CD4-positive, alpha-beta T cell treated with Interferon gamma for 1 hour (primary cell): ENCODE measurements at regions not wholly inside any gene's neighbourhood (a gene's known extent, or its start where the extent isn't known, plus 50 kb on each side); places are given as distances from the start of the nearest gene placed in this dataset.

Experiments
- DNase-seq: peaks from one replicate; pipeline ENCODE4 v3.0.0-alpha.2; 2020

DNA sequence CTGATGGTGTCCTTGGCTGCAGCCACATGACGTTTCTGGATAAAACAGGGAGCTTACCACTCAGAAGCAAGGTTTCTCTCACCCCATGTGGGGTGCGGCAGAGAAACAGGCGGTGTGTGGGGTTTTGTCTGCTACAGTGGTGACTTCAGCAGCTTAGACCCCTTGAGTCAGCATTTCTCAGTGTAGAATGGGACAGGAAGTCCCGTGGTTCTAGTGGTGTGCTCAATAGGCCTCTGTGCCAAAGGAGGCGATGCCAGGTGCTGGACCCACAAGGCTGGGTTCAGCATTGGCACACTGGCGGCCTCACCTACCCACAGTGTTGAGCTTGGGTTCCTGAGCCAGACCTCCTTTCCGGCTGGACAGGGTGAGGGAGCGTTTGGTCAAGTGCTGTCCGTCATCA is 125.2 kb upstream of the SMIM23 start:
- DNase-seq = no peak

DNA sequence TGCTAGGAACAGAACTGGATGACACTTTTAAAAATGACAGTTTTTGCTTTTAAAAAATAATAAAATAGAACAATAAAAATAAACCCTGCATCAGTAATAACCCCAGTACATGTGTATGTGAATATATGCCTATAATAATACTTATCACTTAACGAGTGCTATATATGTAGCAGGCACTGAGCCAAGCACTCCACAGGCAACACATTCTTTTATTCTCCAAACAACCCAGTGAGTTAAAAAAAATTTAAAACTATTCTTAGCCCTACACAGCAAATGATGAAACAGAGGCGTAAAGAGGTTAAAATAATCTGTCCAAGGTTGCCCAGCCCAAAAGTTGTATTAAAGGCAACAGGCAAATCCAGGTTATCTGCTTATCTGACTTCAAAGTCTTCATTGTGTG is 124.5 kb upstream of the SMIM23 start:
- no peak for DNase-seq

DNA sequence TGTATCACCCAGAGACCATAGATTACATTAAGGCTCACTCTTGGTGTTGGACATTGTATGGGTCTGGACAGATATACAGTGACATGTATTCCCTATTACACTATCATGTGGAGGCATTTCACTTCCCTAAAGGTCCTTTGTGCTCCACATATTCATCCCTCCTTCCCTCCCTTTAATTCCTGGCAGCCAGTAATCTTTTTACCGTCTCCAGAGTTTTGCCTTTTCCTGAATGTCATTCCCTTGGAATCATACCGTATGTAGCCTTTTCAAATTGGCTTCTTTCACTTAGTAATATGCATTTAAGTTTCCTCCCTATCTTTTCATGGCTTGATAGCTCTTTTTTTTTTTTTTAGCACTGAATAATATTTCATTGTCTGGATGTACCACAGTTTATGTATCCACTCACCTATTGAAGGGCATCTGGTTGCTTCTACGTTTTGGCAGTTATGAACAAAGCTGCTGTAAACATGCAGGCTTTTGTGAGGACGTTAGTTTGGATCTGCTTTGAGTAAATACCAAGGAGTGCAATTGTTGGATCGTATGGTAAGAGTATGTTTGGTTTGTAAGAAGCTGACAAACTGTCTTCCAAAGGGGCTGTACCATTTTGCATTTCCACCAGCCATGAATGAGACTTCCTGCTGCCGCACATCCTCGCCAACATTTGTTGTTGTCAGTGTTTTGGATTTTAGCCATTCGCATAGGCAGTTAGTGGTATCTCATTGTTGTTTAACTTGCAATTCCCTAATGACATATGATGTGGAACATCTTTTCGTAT is 122.1 kb upstream of the SMIM23 start:
- no peak for DNase-seq

DNA sequence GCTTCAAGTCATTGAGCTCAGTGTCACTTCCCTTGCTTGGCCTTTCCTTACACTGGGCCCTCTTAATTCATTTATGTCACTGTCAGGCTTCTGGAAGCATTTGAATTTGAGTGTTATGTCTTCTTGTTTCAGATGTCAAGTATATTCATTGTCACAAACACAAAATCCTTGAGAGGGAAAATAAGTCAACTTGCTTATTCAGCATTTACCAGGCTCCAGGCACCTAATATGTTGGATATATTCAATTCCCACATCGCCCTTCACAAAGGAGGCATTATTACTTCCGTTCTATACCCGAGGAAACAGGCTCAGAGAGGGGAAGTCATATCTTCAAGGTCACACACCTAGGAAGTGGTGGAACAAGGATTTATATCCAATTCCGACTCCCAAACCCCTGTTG is 121.1 kb upstream of the SMIM23 start:
- DNase-seq = no peak

DNA sequence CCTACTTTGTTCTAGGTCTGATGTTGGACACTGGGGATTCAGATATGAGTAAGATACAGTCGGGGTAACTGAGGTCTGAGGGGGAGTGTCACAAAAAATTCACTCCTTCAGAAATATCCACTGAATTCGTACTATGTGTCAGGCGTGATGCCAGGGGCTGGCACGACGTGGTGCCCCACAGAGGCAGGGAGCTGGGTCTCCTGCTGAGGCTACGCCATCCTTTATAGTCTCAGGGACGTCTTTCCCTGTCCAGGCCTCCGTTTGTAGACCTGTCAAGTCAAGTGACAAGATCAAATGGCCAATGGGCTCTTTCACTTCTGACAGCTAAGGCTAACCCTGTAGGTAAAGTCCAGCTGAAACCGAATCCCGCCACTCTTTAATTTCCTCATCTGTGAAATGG is 118.8 kb upstream of the SMIM23 start:
- no peak for DNase-seq

DNA sequence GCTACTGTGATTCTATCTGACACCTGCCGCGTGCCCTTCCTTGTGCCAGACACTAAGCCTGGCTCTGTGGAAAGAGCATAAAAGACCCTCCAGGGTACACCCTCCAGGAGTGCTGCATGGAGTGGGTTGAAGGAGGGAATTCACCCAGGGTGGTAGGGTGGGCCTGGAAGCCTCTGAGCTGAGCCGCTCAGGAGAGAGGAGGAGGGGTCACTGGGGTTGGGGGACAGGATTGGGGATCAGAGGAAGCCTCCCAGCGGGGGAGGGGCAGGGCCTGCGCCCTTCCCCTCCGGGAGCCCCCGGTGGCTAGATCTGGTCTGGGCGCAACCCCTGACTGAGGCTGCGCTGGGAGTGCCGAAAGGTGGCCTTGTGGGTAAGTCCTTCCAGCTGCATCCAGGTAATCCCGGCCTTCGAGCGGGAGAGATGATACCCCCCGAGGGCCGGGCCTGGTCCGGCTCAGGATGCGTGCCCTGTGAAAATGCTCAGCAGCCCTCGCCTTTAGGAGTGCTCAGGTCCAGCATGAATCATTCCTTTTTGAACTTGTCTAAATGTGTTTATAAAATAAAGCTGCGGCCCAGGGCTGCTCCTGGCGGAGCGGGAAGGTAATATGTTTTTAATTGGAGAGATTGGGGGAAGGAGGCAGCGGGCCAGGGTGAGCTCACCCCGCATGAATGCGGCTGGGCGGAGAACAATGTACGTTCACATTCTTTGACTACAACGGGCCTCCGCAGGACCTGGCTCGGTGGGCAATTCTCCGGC is 118.1 kb upstream of the SMIM23 start:
- DNase-seq = no peak

DNA sequence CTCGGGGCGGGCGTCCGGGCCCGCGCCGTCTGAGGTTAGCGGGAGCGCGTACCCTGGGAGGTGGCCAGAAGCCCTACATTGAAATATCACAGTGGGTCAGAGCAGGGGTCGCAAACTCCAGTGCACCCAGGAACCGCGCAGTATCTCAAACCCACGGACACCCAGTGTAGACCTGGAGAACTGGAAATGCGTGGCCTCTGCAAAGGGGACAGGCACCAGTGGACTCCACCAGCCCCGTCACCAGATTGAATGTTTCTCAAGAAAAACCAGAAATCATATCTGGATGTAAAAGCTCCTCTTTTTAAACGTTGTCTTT is 117.6 kb upstream of the SMIM23 start:
- DNase-seq = no peak

DNA sequence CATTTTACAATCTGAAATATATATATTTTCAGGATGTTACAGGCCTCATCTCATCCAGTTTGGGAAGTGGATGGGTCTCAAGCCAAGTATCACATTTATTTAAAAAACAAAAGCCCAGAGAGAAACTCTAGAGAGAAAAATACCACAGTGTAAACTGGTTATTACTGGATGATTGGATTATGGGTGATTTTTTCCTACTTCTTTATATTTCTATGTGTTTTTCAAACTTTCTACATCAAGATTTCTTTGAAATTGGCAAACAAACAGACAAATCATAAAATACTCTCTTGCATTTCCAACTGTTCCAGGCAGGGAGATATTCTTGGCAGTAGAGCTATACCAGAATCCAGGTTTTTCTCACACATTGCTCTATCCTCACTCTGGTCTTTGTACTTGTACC is 116.0 kb upstream of the SMIM23 start:
- no peak for DNase-seq

DNA sequence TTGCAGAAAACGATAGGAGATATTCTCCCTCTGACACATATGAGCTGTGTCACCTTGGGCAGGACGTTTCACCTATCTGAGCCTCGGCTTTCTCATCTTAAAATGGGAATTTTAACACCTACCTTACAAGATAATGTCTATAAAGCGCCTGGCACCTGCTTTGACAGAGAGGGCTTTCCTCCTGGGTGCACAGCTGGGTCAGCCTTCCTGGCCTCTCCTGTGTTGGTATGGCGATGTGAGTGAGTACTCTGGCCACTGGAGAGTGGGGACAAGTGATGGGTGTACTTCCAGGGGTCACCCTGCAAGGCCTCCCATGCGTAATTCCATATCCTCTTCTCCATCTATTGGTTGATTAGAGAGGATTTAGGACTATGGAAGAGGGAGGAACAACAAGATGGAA is 113.1 kb upstream of the SMIM23 start:
- no peak for DNase-seq

DNA sequence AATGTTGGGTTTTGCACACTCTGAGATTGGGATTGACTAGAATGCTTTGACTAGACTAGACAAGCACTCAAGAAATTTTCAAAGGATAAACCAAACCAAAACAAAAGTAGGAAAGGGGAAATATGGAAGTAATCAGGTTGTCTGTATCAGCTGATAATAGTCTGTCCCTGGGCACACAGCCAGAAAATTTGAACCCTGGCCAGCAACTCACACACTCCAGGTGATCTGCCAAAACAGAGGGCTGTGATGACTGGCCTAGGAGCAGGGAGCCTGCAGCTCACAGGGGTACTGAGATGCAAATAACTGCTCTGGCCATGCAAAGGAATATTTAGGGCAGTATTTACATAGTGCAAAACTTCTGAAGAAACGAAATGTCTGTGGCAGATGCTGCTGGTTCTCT is 112.3 kb upstream of the SMIM23 start:
- no peak for DNase-seq

DNA sequence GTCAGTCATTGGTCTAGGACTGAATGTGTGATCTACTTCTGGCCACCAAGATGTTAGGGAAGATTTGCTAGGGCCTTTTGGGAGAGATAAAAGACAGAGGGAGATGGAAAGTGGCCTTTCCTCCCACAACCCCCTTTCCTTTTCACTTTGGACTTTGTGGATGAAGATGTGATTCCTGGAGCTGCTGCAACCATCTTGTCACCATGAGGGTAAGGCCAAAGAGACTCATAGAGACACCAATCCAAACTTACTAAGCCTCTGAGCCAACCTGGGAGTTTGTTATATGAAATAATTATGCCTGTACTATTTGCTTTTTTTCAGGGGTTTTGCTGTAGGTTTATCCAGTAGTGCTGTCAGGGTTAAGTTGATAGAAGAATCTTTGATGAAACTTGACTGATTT is 111.8 kb upstream of the SMIM23 start:
- DNase-seq = no peak

DNA sequence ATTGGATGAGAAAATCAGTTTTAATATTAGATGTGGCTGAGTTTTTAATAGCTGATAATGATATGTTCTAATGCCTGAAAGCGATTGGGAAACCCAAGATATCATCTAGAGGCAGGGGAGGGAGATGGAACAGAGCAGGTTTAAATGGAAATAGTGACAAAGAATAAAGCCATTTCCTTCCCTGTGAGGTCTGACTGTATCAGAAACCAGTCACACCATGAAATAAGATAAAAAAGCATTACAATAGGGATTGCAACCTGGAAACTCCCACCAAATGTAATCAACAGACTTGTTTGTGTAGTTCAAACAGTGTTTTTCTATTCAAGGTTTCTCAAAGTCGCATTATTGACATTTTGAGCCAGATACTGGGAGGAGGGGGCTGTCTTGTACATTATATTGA is 110.1 kb upstream of the SMIM23 start:
- DNase-seq = no peak

DNA sequence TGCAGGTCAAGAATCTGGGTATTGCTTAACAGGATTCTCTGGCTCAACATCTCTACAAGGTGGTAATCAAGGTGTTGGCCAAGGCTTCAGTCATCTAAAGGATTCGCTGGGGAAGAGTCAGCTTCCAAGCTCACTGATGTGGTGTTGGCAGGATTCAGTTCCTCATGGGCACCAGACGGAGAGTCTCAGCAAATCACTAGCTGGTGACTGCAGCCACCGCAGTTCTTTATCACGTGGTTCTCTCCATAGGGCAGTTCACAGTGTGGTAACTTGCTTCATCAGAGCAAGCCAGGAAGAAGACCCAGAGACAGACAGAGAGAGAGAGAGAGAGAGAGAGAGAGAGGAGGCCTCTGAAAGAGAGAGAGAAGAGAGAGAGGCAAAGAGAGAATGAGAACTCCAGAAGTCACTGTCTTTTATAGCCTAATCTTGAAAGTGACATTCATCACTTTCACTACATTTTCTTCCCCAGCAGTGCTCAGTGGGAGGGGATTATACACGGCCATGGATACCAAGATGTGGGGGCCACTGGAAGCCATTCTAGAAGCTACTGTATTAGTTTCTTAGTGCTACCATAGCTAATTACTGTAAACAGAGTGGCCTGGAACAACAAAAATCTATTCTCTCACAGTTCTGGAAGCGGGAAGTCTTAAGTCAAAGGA is 109.2 kb upstream of the SMIM23 start:
- peak; percentile 32 for DNase-seq

DNA sequence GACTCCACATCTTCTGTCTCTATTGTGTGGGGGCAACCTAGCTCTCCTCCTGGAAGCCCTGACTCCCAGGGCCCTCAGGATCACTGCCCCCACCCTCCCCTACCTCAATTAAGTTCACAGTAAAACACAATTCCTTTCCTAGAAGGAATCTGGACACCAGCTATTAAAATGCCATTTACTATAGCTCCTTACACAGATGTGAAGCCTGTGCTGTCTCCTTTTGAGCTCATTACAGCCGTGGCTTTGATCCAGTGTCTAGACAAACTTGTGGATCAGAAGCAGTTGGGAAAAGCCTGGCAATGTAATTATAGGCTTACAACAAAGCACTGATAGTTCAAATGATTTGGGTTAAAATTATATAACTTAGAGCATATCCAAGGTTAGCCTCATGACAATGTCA is 107.0 kb upstream of the SMIM23 start:
- no peak for DNase-seq

DNA sequence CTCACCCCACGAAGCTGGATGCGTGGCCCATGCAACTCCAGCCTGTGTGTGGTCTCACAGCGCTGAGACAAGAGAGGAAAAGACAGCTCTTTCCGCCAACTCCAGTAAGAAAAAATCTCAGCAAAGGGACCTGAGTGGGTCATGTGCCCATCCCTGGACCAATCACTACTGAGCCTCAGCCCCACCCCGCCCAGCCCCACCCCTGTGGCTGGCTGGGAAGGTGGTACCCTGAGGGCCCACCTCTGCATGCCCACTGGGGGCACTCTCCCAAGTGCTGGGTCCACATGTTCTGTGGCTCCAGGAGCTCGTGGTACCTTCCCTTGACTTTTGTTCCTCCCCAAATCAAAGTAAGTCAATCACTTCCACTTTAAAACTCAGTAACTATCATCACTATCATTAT is 105.1 kb upstream of the SMIM23 start:
- no peak for DNase-seq

DNA sequence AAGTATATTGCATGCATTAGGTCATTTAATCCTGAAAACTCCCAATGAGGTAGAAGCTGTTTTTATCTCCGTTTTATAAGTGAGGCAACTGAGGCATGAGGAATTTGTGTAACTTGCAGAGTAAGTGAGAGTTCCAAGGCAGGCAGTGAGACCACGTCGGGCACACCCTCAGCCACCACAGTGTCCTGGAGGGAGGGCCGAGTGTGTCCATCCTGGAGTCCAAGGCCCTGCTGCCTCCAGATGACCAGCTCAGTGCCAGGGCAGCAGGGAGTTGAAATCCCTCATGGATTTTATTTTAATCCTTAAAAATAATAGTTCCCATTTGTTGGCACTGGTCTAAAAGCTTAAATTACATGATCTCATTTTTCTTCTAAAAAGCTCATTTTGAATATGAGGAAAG is 104.6 kb upstream of the SMIM23 start:
- DNase-seq = no peak

DNA sequence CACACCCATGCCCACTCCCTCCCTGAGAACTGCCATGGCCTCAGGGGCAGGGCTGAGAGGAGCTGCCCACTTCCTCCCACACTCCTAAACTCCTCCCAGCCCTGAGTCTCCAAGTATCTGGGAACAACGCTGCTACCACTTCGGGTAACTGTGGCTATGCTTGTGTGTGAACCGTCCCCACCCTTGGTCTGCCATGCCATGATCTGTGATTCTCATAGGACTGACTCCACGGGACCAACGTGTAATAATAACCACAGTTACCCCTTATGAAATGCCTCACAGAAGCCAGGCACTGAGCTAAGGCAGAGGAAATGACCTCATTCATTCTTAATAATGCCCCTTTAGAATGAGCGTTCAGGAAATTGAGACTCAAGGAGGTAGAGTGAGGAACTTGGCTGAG is 103.9 kb upstream of the SMIM23 start:
- DNase-seq = no peak

DNA sequence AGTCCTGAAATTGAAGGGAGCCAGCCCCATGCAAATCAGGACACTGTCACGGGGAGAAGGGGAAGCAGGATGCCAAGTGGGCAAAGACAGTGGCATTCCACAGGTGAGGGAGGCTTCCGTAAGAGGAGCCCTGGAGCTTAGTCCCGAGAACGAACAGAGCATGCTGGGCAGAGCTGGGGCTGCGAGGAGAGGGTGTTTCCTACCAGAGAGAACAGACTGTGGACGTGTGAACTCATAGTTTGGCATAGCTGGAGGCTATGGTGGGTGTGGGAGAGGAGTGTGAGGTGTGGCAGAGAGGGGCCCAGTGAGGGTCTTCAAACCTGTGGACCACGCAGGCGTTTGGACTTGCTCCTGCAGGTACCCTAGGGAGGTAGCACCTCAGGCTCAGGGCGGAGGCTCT is 102.8 kb upstream of the SMIM23 start:
- DNase-seq = no peak

DNA sequence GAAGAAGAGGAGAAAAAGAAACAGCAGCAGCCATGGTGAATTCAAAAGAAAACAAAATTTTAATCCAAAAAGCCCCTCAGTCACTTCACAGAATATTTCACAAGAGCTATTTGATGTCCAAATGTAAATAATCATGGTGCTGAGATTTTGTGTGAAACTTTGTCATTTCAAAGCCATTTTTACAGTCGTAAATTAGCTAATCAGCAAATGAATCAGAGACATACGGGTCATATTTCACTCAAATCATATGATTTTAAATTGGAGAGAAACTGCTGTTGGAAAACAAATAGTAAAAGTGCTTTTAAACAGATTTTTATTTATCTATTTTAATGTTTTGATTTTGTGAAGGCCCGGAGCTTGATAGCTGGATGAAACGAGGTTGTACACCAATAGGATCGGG is 101.4 kb upstream of the SMIM23 start:
- DNase-seq = no peak

DNA sequence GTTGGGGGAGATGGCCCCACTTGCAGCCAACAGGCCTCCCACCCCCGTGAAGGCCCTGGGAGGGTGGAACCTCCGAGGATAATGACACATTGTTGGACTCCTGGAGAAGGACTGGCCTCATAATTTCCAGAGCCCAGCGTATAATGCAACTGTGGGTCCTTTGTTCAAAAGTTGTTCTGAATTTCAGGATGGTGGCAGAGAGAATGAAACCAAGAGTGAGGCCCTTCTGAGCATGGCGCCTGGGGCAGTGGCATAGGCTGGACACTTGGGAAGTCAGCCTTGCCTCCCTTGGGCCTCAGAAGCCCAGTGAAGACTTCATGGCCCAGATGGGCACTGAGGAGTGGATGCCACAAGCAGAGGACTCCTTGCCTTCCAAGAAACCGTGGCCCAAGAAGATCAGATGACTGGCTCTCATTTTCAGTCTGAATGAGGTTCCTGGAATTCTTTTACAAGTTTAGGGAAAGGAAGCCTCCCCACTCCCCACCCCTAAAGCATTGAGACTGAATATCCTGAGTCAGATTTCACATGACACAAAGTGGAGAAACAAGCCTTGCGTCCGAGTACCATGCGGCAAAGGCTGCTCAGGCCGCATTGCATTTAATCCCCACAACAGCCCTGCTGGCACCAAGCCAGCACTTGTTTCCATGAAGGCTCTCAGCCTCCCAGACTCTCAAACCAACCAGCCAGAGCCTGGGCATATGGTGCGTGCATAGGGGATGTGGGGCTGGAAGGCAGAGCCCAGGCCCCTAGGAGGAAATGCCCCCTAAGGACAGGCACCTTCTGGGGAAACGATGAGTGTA is 96.7 kb upstream of the SMIM23 start:
- DNase-seq = no peak

DNA sequence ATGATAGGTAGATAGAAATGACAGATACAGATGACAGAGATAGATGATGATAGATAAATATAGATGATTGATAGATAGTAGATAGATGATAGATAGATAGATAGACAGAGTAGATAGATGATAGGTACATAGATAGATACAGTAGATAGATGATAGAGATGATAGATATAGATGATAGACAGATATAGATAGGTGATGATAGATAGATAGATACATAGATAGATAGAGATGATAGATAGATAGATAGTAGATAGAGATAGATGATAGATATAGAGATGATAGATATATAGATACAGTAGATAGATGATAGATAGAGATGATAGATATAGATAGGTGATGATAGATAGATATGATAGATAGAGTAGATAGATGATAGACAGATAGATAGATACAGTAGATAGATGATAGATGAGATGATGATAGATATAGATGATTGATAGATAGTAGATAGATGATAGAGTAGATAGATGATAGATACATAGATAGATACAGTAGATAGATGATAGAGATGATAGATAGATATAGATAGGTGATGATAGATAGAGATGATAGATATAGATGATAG is 95.7 kb upstream of the SMIM23 start:
- no peak for DNase-seq

DNA sequence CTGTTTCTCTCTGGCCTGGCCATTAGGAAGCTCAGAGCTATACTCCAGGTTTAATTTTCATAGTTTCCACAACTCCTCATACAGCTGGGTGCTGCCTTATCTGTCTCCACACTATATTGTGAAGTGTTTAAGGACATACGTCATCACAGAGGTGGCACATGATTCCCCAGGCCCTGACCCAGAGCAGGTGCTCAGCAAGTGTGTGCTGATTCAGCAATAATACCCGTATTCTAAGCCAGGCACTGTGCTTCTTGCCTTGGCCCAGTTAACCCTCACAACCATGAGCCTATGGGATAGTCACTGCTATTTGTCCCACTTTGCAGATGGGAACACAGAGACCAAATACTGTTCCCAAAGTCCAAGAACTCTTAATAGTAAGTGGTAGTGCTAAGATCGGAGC is 93.5 kb upstream of the SMIM23 start:
- DNase-seq = no peak

DNA sequence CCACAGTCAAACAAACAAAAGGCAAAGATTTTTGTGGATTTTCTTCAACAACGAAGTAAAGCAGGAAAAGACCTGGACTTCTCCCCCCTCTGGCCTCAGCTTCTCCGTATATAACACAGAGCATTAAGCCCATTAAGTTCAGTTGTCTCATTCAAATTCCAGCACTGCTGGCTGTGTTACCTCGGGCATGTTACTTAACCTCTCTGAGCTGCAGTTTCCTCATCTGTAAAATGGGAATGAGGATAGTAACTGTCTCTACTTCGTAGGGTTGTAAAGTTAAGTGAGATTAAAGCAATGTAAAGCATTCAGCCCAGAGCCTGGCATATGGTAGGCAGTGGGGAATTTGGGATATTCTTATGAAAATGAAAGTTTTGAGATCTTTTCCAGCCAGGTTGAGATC is 92.7 kb upstream of the SMIM23 start:
- DNase-seq = no peak
